T-helper 2 cell (primary cell): ENCODE measurements at regions not wholly inside any gene's neighbourhood (a gene's known extent, or its start where the extent isn't known, plus 50 kb on each side); places are given as distances from the start of the nearest gene placed in this dataset.
"Not testable (repeated sequence)": the region's sequence is repeated elsewhere in the genome, so short reads cannot be mapped to it uniquely, and the experiment has no call there.

Source experiments
- DNase-seq, 5 experiments: peaks; one replicate each; pipeline versions ENCODE4 v3.0.0 to v3.0.0-alpha.2; 2012 to 2022

- DNase-seq: not testable (repeated sequence)
Measured at GRCh38 chr2:51263101-51263500, 231.2 kb upstream of the NRXN1 start.

GRCh38 chr2:51258301-51258700 is 226.4 kb upstream of the NRXN1 start:
- DNase-seq: no peak

GRCh38 chr2:51256736-51257135 is 224.8 kb upstream of the NRXN1 start:
- no peak for DNase-seq

GRCh38 chr2:51251356-51251755 is 219.4 kb upstream of the NRXN1 start:
- no peak for DNase-seq

- no peak for DNase-seq
Measured at GRCh38 chr2:51247252-51247805, 215.4 kb upstream of the NRXN1 start.

- DNase-seq: no peak
Measured at GRCh38 chr2:51243892-51244535, 212.1 kb upstream of the NRXN1 start.

- DNase-seq: no peak
Measured at GRCh38 chr2:51237626-51238271, 205.8 kb upstream of the NRXN1 start.

GRCh38 chr2:51232027-51232426 is 200.1 kb upstream of the NRXN1 start:
- no peak for DNase-seq

GRCh38 chr2:51231071-51231470 is 199.1 kb upstream of the NRXN1 start:
- DNase-seq: no peak

GRCh38 chr2:51225377-51225776 is 193.4 kb upstream of the NRXN1 start:
- no peak for DNase-seq

- DNase-seq: no peak
Measured at GRCh38 chr2:51224790-51225189, 192.9 kb upstream of the NRXN1 start.

- no peak for DNase-seq
Measured at GRCh38 chr2:51222106-51222505, 190.2 kb upstream of the NRXN1 start.

- no peak for DNase-seq
Measured at GRCh38 chr2:51220606-51221005, 188.7 kb upstream of the NRXN1 start.

- no peak for DNase-seq
Measured at GRCh38 chr2:51220080-51220479, 188.1 kb upstream of the NRXN1 start.

GRCh38 chr2:51219468-51219867 is 187.5 kb upstream of the NRXN1 start:
- DNase-seq: no peak

GRCh38 chr2:51218047-51218446 is 186.1 kb upstream of the NRXN1 start:
- no peak for DNase-seq

GRCh38 chr2:51213826-51214225 is 181.9 kb upstream of the NRXN1 start:
- DNase-seq: no peak

- DNase-seq: no peak
Measured at GRCh38 chr2:51212374-51212773, 180.4 kb upstream of the NRXN1 start.

- no peak for DNase-seq
Measured at GRCh38 chr2:51208521-51208920, 176.6 kb upstream of the NRXN1 start.

GRCh38 chr2:51201295-51201694 is 169.4 kb upstream of the NRXN1 start:
- no peak for DNase-seq

- DNase-seq: no peak
Measured at GRCh38 chr2:51194656-51195055, 162.7 kb upstream of the NRXN1 start.

- no peak for DNase-seq
Measured at GRCh38 chr2:51170273-51170672, 138.3 kb upstream of the NRXN1 start.

- peak in 1 of 5 experiments; percentile 6 for DNase-seq
Measured at GRCh38 chr2:51165534-51166260, 133.8 kb upstream of the NRXN1 start.

- DNase-seq: no peak
Measured at GRCh38 chr2:51158251-51158650, 126.3 kb upstream of the NRXN1 start.
